ENCODE measurements at regions not wholly inside any gene's neighbourhood (a gene's known extent, or its start where the extent isn't known, plus 50 kb on each side); places are given as distances from the start of the nearest gene placed in this dataset.

GRCh38 chr13:50387051-50387581, 371.9 kb downstream of the KCNRG start:
- H3K4me3 ChIP-seq: peak overlapping the region in 10 of 12 donors; percentile 10 to 50 (median 37)
- H3K4me1 ChIP-seq: peaks cover 0 to 20% (median 2%) of the 10 kb centered on the region in 12 donors
- peak overlapping the region in 11 of 12 donors; percentile 33 to 86 (median 69) for H3K27ac ChIP-seq
- peak; percentile 89 to 96 (median 95) for ATAC-seq
- no peaks in the 10 kb centered on the region for H3K27me3 ChIP-seq
- intact Hi-C loops (cut with DNase I): loop anchor here in 5 of 10 donors (5.0 to 10.0 kb wide), 7 partner anchors 35 to 528 kb away; no protein-coding TSS in a partner anchor
- TF ChIP-seq CTCF (IDR thresholded peaks at IDR 0.05) (peak in 11 of 12 donors; percentile 8 to 53 (median 23)), POLR2A (IDR thresholded peaks at IDR 0.05) (no peak)
- 40 to 52% (median 48%) methylated on average over 6 of the region's 6 CpGs for WGBS, 4 donors
- DNase-seq: peak; percentile 61 to 77 (median 68)
- H3K9me3 ChIP-seq: no peaks in the 10 kb centered on the region
- H3K36me3 ChIP-seq: no peaks in the 10 kb centered on the region

- Histone ChIP-seq H3K4me1 (peaks cover 0 to 26% (median 4%) of the 10 kb centered on the region in 12 donors), H3K36me3 (no peaks in the 10 kb centered on the region), H3K27ac (no peak overlapping the region), H3K4me3 (no peak overlapping the region), H3K27me3 (no peaks in the 10 kb centered on the region), H3K9me3 (no peaks in the 10 kb centered on the region)
- TF ChIP-seq POLR2A (IDR thresholded peaks at IDR 0.05) (no peak), CTCF (IDR thresholded peaks at IDR 0.05) (no peak)
- DNase-seq (no peak), ATAC-seq (no peak)
- intact Hi-C loops (cut with DNase I): loop anchor here in 5 of 10 donors (5.0 to 10.0 kb wide), 7 partner anchors 34 to 526 kb away; no protein-coding TSS in a partner anchor
- WGBS, 4 donors: 78 to 84% (median 81%) methylated on average over 3 of the region's 3 CpGs
Measured at GRCh38 chr13:50388481-50388880, 373.2 kb downstream of the KCNRG start.

GRCh38 chr13:50389726-50390125, 374.5 kb downstream of the KCNRG start:
- Histone ChIP-seq H3K4me3 (no peak overlapping the region), H3K9me3 (no peaks in the 10 kb centered on the region), H3K27me3 (no peaks in the 10 kb centered on the region), H3K27ac (peak overlapping the region in 2 of 12 donors; percentile 2 to 13), H3K4me1 (peaks cover 0 to 30% (median 4%) of the 10 kb centered on the region in 12 donors), H3K36me3 (no peaks in the 10 kb centered on the region)
- intact Hi-C loops (cut with DNase I): loop anchor here in 5 of 10 donors (5.0 to 10.0 kb wide), 7 partner anchors 33 to 525 kb away; no protein-coding TSS in a partner anchor
- ATAC-seq: peak in 1 of 4 donors; percentile 34
- WGBS, 4 donors: 59 to 78% (median 65%) methylated on average over 4 of the region's 4 CpGs
- TF ChIP-seq CTCF (IDR thresholded peaks at IDR 0.05) (no peak), POLR2A (IDR thresholded peaks at IDR 0.05) (no peak)
- no peak for DNase-seq

- Histone ChIP-seq H3K27ac (peak overlapping the region in 1 of 12 donors; percentile 2), H3K4me1 (peaks cover 0 to 25% (median 4%) of the 10 kb centered on the region in 12 donors), H3K36me3 (no peaks in the 10 kb centered on the region), H3K27me3 (no peaks in the 10 kb centered on the region), H3K9me3 (no peaks in the 10 kb centered on the region), H3K4me3 (no peak overlapping the region)
- no peak for ATAC-seq
- intact Hi-C loops (cut with DNase I): no loop called here
- WGBS, 4 donors: 56 to 71% (median 62%) methylated on average over 3 of the region's 3 CpGs
- no peak for DNase-seq
- no peak for TF ChIP-seq POLR2A (IDR thresholded peaks at IDR 0.05)
- no peak for TF ChIP-seq CTCF (IDR thresholded peaks at IDR 0.05)
Measured at GRCh38 chr13:50390503-50391248, 375.4 kb downstream of the KCNRG start.

All from heart left ventricle (tissue), 16 donors.